SHP77 treated with DMSO at 0.1 percent for 48 hours (cell line): ENCODE measurements at regions not wholly inside any gene's neighbourhood (a gene's known extent, or its start where the extent isn't known, plus 50 kb on each side); places are given as distances from the start of the nearest gene placed in this dataset.
A peak's percentile ranks its signal among the peaks of the same experiment; 100 is the strongest.

ENCODE experiments used
- DNase-seq: peaks from one replicate; lab custom pipeline; 2025; lab: John Stamatoyannopoulos, UW

- no peak for DNase-seq
Observed at GRCh38 chr18:72187956-72188355, 356.2 kb downstream of the CBLN2 start.

GRCh38 chr18:72181241-72181764, 362.8 kb downstream of the CBLN2 start:
- no peak for DNase-seq

- no peak for DNase-seq
Observed at GRCh38 chr18:72180689-72181088, 363.5 kb downstream of the CBLN2 start.

GRCh38 chr18:72174972-72175649, 369.0 kb downstream of the CBLN2 start:
- no peak for DNase-seq

- DNase-seq: no peak
Observed at GRCh38 chr18:72171596-72171995, 372.5 kb downstream of the CBLN2 start.

- DNase-seq: peak; percentile 69
Observed at GRCh38 chr18:72161691-72162090, 382.5 kb downstream of the CBLN2 start.

- peak; percentile 94 for DNase-seq
Observed at GRCh38 chr18:72160510-72161445, 383.4 kb downstream of the CBLN2 start.

GRCh38 chr18:72155327-72155726, 388.8 kb downstream of the CBLN2 start:
- peak; percentile 35 for DNase-seq

GRCh38 chr18:72154926-72155325, 389.2 kb downstream of the CBLN2 start:
- no peak for DNase-seq

- no peak for DNase-seq
Observed at GRCh38 chr18:72152935-72153334, 391.2 kb downstream of the CBLN2 start.

GRCh38 chr18:72147830-72148229, 396.3 kb downstream of the CBLN2 start:
- DNase-seq: no peak

- no peak for DNase-seq
Observed at GRCh38 chr18:72140007-72140406, 404.1 kb downstream of the CBLN2 start.

- DNase-seq: no peak
Observed at GRCh38 chr18:72128649-72129048, 415.5 kb downstream of the CBLN2 start.

GRCh38 chr18:72122103-72122502, 422.0 kb downstream of the CBLN2 start:
- peak; percentile 18 for DNase-seq

GRCh38 chr18:72119082-72119481, 425.1 kb downstream of the CBLN2 start:
- no peak for DNase-seq

GRCh38 chr18:72114801-72115594, 429.1 kb downstream of the CBLN2 start:
- DNase-seq: no peak

GRCh38 chr18:72107647-72108383, 436.3 kb downstream of the CBLN2 start:
- DNase-seq: peak; percentile 51

GRCh38 chr18:72104851-72105250, 439.3 kb downstream of the CBLN2 start:
- no peak for DNase-seq

GRCh38 chr18:72102412-72102811, 441.7 kb downstream of the CBLN2 start:
- DNase-seq: no peak

GRCh38 chr18:72100465-72101004, 443.6 kb downstream of the CBLN2 start:
- no peak for DNase-seq

- DNase-seq: no peak
Observed at GRCh38 chr18:72091369-72091768, 452.8 kb downstream of the CBLN2 start.
